Upper lobe of right lung (tissue), 1 donor: ENCODE measurements at regions not wholly inside any gene's neighbourhood (a gene's known extent, or its start where the extent isn't known, plus 50 kb on each side); places are given as distances from the start of the nearest gene placed in this dataset.
A peak's percentile ranks its signal among the peaks of the same experiment; 100 is the strongest.

Experiments used
- ATAC-seq: fragments of 200-7000 bp; cut with Tn5 transposase; one replicate; pipeline ENCODE4 v1.9.1; 2020; ENCODE audit warnings: mild to moderate bottlenecking, moderate library complexity
- DNase-seq: peaks from one replicate; pipeline ENCODE4 v3.0.0-alpha.2; 2020
- H3K27ac ChIP-seq: fragments of 200-600 bp; one replicate; pipeline ENCODE4 v1.8.0; 2022
- H3K27me3 ChIP-seq: fragments of 200-600 bp; one replicate; pipeline ENCODE4 v1.8.0; 2022; ENCODE audit warnings: mild to moderate bottlenecking
- H3K36me3 ChIP-seq: fragments of 200-600 bp; one replicate; pipeline ENCODE4 v1.8.0; 2022
- H3K4me1 ChIP-seq: fragments of 200-600 bp; one replicate; pipeline ENCODE4 v1.8.0; 2022
- H3K4me3 ChIP-seq: fragments of 200-600 bp; one replicate; pipeline ENCODE4 v1.8.0; 2022; ENCODE audit warnings: mild to moderate bottlenecking
- H3K9me3 ChIP-seq: fragments of 200-600 bp; one replicate; pipeline ENCODE4 v1.8.0; 2022
- CTCF ChIP-seq: fragments of 200-600 bp; IDR thresholded peaks from one replicate; pipeline ENCODE4 v1.8.0; 2022; ENCODE audit warnings: antibody characterized with exemption
- intact Hi-C: fragments of 100-400 bp; cut with DNase I; formaldehyde crosslinking; loops from one replicate; pipeline ENCODE4 v1.11.0; 2022
- donor health status: DM: no; HTN: yes; CAD: no; lungs with severe emphysema.

DNA sequence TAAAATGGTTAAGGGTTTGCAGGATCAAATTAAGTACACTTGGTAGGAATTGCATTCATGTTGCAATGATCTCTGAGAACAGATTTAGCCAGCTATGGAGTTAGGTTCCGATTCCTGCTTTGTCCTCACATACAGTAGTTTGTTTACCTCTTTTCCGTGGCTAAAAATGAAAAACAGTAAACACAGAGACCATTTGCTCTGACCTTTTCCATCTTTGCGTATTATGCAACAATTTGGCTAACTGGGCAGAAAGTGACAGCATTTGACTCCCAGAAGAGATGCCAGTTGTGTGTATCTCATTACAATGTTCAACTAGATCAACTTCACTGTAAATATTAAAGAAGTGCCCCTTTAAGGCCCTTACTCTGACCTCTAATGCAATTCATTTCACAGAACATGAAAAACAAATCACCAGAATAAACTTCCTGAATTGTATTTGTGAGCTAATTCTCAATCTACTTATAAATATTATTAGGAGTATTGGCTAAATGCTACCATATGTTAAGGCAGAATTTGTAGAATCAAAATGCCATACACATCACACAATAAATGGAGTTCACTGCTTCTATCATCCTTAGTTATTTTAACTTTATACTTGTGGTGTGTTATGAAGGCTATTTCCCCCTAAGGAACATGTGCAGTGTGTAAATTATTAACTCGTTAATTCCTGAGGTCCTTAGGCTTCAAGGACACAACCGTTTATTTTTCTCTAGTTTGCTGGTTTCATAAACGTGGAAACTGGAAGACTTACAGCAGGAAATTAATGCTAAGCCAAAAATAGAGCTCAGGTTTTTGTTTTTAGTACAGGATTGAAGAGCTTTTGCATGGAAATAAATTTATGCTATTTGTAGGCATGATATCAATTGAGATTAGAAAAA, 380.7 kb upstream of the CITED2 start:
- no peaks in the 10 kb centered on the region for H3K27me3 ChIP-seq
- H3K27ac ChIP-seq, result no peak overlapping the region
- TF ChIP-seq CTCF, result no peak
- peaks cover 30% of the 10 kb centered on the region for H3K4me1 ChIP-seq
- H3K36me3 ChIP-seq, result no peaks in the 10 kb centered on the region
- DNase-seq (no peak), ATAC-seq (no peak)
- intact Hi-C loops, result no loop called here
- no peaks in the 10 kb centered on the region for H3K9me3 ChIP-seq
- H3K4me3 ChIP-seq, result no peak overlapping the region

- DNase-seq, result no peak
- Histone ChIP-seq H3K27ac (no peak overlapping the region), H3K4me1 (peaks cover 34% of the 10 kb centered on the region), H3K9me3 (no peaks in the 10 kb centered on the region), H3K27me3 (no peaks in the 10 kb centered on the region), H3K36me3 (no peaks in the 10 kb centered on the region), H3K4me3 (no peak overlapping the region)
- intact Hi-C loops, result no loop called here
- ATAC-seq, result no peak
- TF ChIP-seq CTCF, result no peak
Observed at GRCh38 chr6:139753198-139753861, 378.9 kb upstream of the CITED2 start.

GRCh38 chr6:139752086-139752485, 377.6 kb upstream of the CITED2 start:
- ATAC-seq (no peak), DNase-seq (no peak)
- no peaks in the 10 kb centered on the region for H3K9me3 ChIP-seq
- H3K27me3 ChIP-seq, result no peaks in the 10 kb centered on the region
- H3K4me1 ChIP-seq, result peaks cover 35% of the 10 kb centered on the region
- no peak overlapping the region for H3K27ac ChIP-seq
- no peak overlapping the region for H3K4me3 ChIP-seq
- no peak for TF ChIP-seq CTCF
- H3K36me3 ChIP-seq, result no peaks in the 10 kb centered on the region
- intact Hi-C loops, result no loop called here

DNA sequence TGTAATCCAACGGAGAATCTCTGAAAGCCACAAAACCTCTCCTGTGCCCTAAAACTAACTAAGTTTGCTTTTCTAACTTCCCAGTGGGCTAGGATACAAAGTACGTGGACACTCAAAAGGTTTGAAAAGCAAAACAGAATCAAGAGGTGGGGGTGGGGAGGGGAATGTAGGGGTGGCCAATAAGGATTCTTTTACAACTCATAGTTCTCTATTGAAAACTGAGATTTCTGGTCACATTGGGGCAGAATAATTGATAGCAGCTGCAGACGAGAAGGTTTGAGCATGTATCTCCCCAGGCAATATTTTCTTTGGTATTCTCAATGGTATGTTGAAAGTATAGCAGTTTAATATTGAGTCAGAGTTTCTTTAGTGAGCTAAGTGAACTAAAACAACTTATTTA, 376.7 kb upstream of the CITED2 start:
- ATAC-seq (no peak), DNase-seq (no peak)
- intact Hi-C loops, result no loop called here
- TF ChIP-seq CTCF, result no peak
- H3K4me1 ChIP-seq, result peaks cover 35% of the 10 kb centered on the region
- no peak overlapping the region for H3K4me3 ChIP-seq
- H3K27ac ChIP-seq, result no peak overlapping the region
- H3K27me3 ChIP-seq, result no peaks in the 10 kb centered on the region
- H3K36me3 ChIP-seq, result no peaks in the 10 kb centered on the region
- H3K9me3 ChIP-seq, result no peaks in the 10 kb centered on the region

- H3K27ac ChIP-seq, result no peak overlapping the region
- intact Hi-C loops, result no loop called here
- ATAC-seq, result peak; percentile 88
- no peaks in the 10 kb centered on the region for H3K27me3 ChIP-seq
- no peak for TF ChIP-seq CTCF
- no peak for DNase-seq
- H3K9me3 ChIP-seq, result no peaks in the 10 kb centered on the region
- peaks cover 15% of the 10 kb centered on the region for H3K4me1 ChIP-seq
- H3K4me3 ChIP-seq, result no peak overlapping the region
- H3K36me3 ChIP-seq, result no peaks in the 10 kb centered on the region
Observed at GRCh38 chr6:139748353-139749146, 374.1 kb upstream of the CITED2 start.
